A673 (cell line): ENCODE measurements at regions not wholly inside any gene's neighbourhood (a gene's known extent, or its start where the extent isn't known, plus 50 kb on each side); places are given as distances from the start of the nearest gene placed in this dataset.

Experiments
- BruUV-seq: library from RNA; stranded (reverse); fragments of 400-500 nt; replicated peaks from 2 replicates; lab custom pipeline; 2021; lab: Mats Ljungman, UMichigan
- CTCF ChIA-PET: fragments of 300-600 bp; sonication (Branson Sonifier 250); formaldehyde crosslinking; loops from one replicate; lab custom pipeline; 2022; ENCODE audit warnings: antibody characterized with exemption; lab: Charles Lee
- POLR2A ChIA-PET: fragments of 300-600 bp; sonication (Branson Sonifier 250); formaldehyde crosslinking; loops from one replicate; lab custom pipeline; 2022; ENCODE audit warnings: antibody characterized with exemption; ENCODE audit not compliant: low non-redundant PET; lab: Charles Lee
- DNase-seq: peaks from one replicate; pipeline ENCODE4 v3.0.0-alpha.2; 2015; ENCODE audit warnings: low spot score
- H3K27ac ChIP-seq: fragments of 200-600 bp; sonication (generic); 2 replicates; pipeline ENCODE4 v1.5.1; 2016; ENCODE audit warnings: mixed run types, low read depth, mild to moderate bottlenecking, mixed read lengths, antibody characterized with exemption, low read length; ENCODE audit not compliant: poor library complexity, severe bottlenecking
- H3K27me3 ChIP-seq: fragments of 200-600 bp; sonication (generic); replicated peaks from 2 replicates; pipeline ENCODE4 v1.6.1; 2017; ENCODE audit warnings: mixed run types, low read depth, mild to moderate bottlenecking, mixed read lengths, antibody characterized with exemption, low read length; ENCODE audit not compliant: insufficient read depth, poor library complexity
- H3K36me3 ChIP-seq: fragments of 200-600 bp; sonication (generic); 2 replicates; pipeline ENCODE4 v1.6.1; 2016; ENCODE audit warnings: mixed run types, mild to moderate bottlenecking, mixed read lengths, antibody characterized with exemption, low read length; ENCODE audit not compliant: insufficient read depth, poor library complexity, severe bottlenecking
- H3K4me1 ChIP-seq: fragments of 200-600 bp; sonication (generic); 2 replicates; pipeline ENCODE4 v1.6.1; 2017; ENCODE audit warnings: mixed run types, mild to moderate bottlenecking, mixed read lengths, antibody characterized with exemption, low read length; ENCODE audit not compliant: insufficient read depth, poor library complexity, severe bottlenecking
- H3K4me3 ChIP-seq: fragments of 200-600 bp; sonication (generic); 2 replicates; pipeline ENCODE4 v1.5.1; 2016; ENCODE audit warnings: low read depth, mixed run types, mild to moderate bottlenecking, mixed read lengths, low read length; ENCODE audit not compliant: poor library complexity, severe bottlenecking
- H3K9me3 ChIP-seq: fragments of 200-600 bp; sonication (generic); 2 replicates; pipeline ENCODE4 v1.6.1; 2016; ENCODE audit warnings: mixed run types, low read depth, mild to moderate bottlenecking, mixed read lengths, antibody characterized with exemption, low read length; ENCODE audit not compliant: poor library complexity, severe bottlenecking
- EZH2 ChIP-seq: fragments of 200-600 bp; sonication (generic); IDR thresholded peaks from 2 replicates; pipeline ENCODE4 v1.6.1; 2017; ENCODE audit warnings: borderline replicate concordance, low read depth, mild to moderate bottlenecking, mixed read lengths, antibody characterized with exemption, low read length; ENCODE audit not compliant: poor library complexity, severe bottlenecking
- intact Hi-C: fragments of 100-400 bp; cut with micrococcal nuclease; formaldehyde crosslinking; loops from one replicate; pipeline ENCODE4 v1.10.0; 2022; ENCODE audit not compliant: unreplicated experiment
- TF ChIP-seq, protein P1 (sequence below): fragments of 300-800, 200-600 bp; sonication (generic); conservative IDR thresholded peaks from 2 replicates; pipeline ENCODE4 v1.5.1; 2017; ENCODE audit warnings: low read depth, mild to moderate bottlenecking, antibody characterized with exemption, low read length, moderate library complexity, mixed read lengths

DNA sequence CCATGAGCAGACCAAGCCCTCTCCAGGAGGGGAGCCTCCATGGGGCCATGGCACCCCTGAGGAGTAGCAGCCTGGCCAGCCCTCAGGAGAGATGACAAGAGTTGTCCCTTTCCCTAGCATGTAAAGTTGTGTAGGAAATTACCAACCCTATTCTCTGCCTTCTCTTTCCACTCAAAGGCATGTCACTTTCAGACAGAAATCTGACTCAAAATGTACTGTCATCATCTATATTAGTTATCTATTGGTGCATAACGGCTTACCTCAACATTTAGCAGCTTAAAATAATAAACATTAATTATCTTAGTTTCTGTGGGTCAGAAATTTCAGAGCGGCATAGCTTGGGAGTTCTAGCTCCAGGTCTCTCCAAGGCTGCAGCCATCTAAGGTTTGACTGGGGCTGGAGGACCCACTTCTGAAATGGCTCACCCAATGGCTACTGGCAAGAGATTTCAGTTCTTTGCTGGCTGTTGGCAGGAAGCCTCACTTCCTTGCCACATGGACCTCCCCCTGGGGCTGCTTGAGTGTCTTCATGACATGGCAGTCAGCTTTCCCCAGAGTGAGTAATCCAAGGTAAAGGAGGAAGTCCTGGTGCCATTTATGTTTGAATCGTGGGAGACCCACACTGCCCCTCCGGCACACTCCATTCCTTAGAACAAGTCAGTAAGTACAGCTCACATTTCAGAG, 632.3 kb downstream of the CCDC171 start:
- peak; percentile 9 for DNase-seq
- no peaks in the 10 kb centered on the region for H3K27me3 ChIP-seq
- H3K4me1 ChIP-seq, result no peaks in the 10 kb centered on the region
- no TSS peak for BruUV-seq
- no peak overlapping the region for H3K4me3 ChIP-seq
- no peak for TF ChIP-seq EZH2
- TF ChIP-seq, protein P1, sequence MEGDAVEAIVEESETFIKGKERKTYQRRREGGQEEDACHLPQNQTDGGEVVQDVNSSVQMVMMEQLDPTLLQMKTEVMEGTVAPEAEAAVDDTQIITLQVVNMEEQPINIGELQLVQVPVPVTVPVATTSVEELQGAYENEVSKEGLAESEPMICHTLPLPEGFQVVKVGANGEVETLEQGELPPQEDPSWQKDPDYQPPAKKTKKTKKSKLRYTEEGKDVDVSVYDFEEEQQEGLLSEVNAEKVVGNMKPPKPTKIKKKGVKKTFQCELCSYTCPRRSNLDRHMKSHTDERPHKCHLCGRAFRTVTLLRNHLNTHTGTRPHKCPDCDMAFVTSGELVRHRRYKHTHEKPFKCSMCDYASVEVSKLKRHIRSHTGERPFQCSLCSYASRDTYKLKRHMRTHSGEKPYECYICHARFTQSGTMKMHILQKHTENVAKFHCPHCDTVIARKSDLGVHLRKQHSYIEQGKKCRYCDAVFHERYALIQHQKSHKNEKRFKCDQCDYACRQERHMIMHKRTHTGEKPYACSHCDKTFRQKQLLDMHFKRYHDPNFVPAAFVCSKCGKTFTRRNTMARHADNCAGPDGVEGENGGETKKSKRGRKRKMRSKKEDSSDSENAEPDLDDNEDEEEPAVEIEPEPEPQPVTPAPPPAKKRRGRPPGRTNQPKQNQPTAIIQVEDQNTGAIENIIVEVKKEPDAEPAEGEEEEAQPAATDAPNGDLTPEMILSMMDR, result no peak
- POLR2A ChIA-PET, result no interaction called here
- CTCF ChIA-PET, result no interaction called here
- H3K27ac ChIP-seq, result no peak overlapping the region
- no peaks in the 10 kb centered on the region for H3K9me3 ChIP-seq
- H3K36me3 ChIP-seq, result no peaks in the 10 kb centered on the region
- intact Hi-C loops, result no loop called here

GRCh38 chr9:16191191-16191590, 638.3 kb downstream of the CCDC171 start:
- Histone ChIP-seq H3K27me3 (no peaks in the 10 kb centered on the region), H3K9me3 (no peaks in the 10 kb centered on the region), H3K36me3 (no peaks in the 10 kb centered on the region), H3K4me3 (no peak overlapping the region), H3K27ac (no peak overlapping the region), H3K4me1 (no peaks in the 10 kb centered on the region)
- TF ChIP-seq, protein P1, result no peak
- BruUV-seq, result no TSS peak
- CTCF ChIA-PET, result no interaction called here
- intact Hi-C loops, result loop anchor here (5.0 kb wide), 1 partner anchor 411 kb away; no protein-coding TSS in a partner anchor
- no peak for DNase-seq
- POLR2A ChIA-PET, result no interaction called here

- DNase-seq, result peak; percentile 60
- Histone ChIP-seq H3K4me1 (no peaks in the 10 kb centered on the region), H3K27me3 (no peaks in the 10 kb centered on the region), H3K9me3 (no peaks in the 10 kb centered on the region), H3K27ac (no peak overlapping the region), H3K36me3 (no peaks in the 10 kb centered on the region), H3K4me3 (no peak overlapping the region)
- ChIA-PET POLR2A (no interaction called here), CTCF (no interaction called here)
- intact Hi-C loops, result loop anchor here (5.0 kb wide), 1 partner anchor 410 kb away; no protein-coding TSS in a partner anchor
- TF ChIP-seq EZH2, result no peak
- TF ChIP-seq, protein P1, result peak; percentile 68
- no TSS peak for BruUV-seq
These were observed 639.0 kb downstream of the CCDC171 start for GRCh38 chr9:16191691-16192402.
